Brain microvascular endothelial cell (primary cell): ENCODE measurements at regions not wholly inside any gene's neighbourhood (a gene's known extent, or its start where the extent isn't known, plus 50 kb on each side); places are given as distances from the start of the nearest gene placed in this dataset.

ENCODE experiments used
- DNase-seq: peaks from one replicate; pipeline ENCODE4 v3.0.0-alpha.2; 2020
- H3K27ac ChIP-seq: fragments of 250-450 bp; sonication (Bioruptor Pico); 2 replicates; pipeline ENCODE4 v1.5.1; 2020; ENCODE audit warnings: mild to moderate bottlenecking, moderate library complexity
- H3K27me3 ChIP-seq: fragments of 250-450 bp; sonication (Bioruptor Pico); replicated peaks from 2 replicates; pipeline ENCODE4 v1.5.1; 2020; ENCODE audit warnings: mild to moderate bottlenecking
- H3K36me3 ChIP-seq: fragments of 250-450 bp; sonication (Bioruptor Pico); replicated peaks from 2 replicates; pipeline ENCODE4 v1.5.1; 2020; ENCODE audit warnings: mild to moderate bottlenecking
- H3K4me3 ChIP-seq: 2 replicates; pipeline ENCODE4 v1.5.1; 2011; ENCODE audit warnings: low read depth, mild to moderate bottlenecking, control low read depth, low read length, moderate library complexity
- in situ Hi-C: cut with HindIII; loops from 2 replicates; pipeline ENCODE4 v1.10.0; 2017; ENCODE audit warnings: low sequenced_read_pairs, low pct_ligation_motif_present
- TF ChIP-seq, protein P1 (sequence below): IDR thresholded peaks from 2 replicates; pipeline ENCODE4 v1.5.1; 2011; ENCODE audit warnings: low read depth, mild to moderate bottlenecking, moderate library complexity, low read length, control low read depth, inconsistent platforms; ENCODE audit errors: missing control alignments

DNA sequence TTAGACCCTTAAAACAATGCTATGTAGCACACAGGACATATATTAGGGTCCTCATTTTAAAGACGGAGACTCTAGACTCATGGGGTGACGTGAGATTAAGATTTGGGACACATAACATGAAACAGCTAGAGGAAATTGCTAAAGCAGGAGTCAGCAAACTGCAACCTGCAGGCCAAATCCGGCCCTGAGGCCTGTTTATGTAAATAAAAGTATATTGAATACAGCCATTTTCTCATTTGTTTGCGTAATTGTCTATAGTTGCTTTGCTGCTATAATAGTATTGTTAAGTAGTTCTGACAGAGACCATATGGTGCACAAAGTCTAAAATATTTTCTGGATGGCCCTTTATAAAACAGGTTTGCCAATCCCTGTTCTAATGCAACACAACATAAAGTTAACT lies 115.5 kb downstream of the TMCO5A start:
- in situ Hi-C loops: no loop called here

DNA sequence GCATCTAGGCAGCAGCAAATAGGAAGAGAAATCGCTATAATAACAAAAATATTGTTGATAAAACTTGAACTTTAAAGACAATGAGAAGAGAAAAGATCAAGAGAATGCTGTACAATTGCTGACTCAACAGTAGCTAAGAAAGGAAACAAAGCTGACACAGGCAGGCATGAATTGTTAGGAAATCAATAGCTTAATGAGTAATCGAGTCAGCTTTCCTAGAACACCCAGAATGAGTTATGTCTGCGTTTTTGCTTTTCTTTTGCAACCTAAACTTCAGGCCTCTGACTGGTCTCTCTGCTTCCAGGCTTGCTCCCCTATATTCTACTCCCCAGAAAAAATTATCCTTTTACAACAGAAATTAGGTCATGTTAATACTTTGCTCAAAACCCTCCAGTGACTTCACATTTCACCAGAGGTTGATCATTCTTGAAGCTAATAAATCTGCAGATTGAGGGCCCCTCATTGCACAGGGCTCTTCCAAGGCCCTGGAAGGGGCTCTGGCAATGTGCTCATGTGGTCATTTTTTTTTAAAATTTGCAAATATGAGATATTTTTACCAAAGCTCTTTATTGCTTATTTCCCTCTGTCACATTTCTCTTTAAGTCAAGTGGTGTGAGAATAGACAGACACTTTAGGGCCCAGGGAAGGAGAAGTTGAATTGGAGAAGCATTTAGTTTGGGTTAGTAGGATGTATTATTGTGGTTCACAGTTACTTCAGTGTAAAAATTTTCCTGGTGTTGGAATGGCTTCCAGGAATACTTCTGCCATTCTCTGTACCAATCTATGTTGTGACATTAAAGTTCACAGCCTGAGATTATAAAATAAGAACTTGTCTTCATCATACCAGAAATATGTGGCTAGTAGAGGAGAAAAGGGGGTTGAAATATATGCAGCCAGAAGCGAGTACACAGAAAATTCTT lies 116.3 kb downstream of the TMCO5A start:
- in situ Hi-C loops: no loop called here
- DNase-seq: no peak
- TF ChIP-seq, protein P1, sequence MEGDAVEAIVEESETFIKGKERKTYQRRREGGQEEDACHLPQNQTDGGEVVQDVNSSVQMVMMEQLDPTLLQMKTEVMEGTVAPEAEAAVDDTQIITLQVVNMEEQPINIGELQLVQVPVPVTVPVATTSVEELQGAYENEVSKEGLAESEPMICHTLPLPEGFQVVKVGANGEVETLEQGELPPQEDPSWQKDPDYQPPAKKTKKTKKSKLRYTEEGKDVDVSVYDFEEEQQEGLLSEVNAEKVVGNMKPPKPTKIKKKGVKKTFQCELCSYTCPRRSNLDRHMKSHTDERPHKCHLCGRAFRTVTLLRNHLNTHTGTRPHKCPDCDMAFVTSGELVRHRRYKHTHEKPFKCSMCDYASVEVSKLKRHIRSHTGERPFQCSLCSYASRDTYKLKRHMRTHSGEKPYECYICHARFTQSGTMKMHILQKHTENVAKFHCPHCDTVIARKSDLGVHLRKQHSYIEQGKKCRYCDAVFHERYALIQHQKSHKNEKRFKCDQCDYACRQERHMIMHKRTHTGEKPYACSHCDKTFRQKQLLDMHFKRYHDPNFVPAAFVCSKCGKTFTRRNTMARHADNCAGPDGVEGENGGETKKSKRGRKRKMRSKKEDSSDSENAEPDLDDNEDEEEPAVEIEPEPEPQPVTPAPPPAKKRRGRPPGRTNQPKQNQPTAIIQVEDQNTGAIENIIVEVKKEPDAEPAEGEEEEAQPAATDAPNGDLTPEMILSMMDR: no peak

More for the DNA sequence above, 115.5 kb downstream of the TMCO5A start:
- H3K36me3 ChIP-seq: no peaks in the 10 kb centered on the region
- H3K27ac ChIP-seq: peak overlapping the region; percentile 54
- TF ChIP-seq, protein P1: no peak
- H3K4me3 ChIP-seq: no peak overlapping the region
- no peak for DNase-seq
- H3K27me3 ChIP-seq: no peaks in the 10 kb centered on the region

DNA sequence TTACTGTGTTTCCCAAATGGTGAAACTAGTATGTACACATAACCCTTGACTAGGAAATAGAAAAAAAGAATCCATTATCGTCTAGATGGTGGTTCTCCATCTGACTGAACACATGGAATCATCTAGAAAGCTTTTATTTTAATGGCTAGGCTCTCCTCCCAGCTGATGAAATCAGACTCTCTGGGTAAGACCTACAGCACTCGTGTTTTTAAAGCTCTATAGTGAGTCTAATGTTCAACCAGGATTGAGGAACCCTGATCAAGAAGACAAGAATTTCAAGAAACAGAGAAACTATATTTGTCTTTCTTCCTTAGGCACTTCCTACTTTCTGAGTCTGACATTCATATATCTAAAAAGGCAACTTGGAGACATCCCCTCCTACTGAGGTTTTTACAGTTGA lies 118.8 kb downstream of the TMCO5A start:
- no peak for DNase-seq
- in situ Hi-C loops: no loop called here
- Histone ChIP-seq H3K27ac (no peak overlapping the region), H3K4me3 (no peak overlapping the region), H3K27me3 (no peaks in the 10 kb centered on the region), H3K36me3 (no peaks in the 10 kb centered on the region)
- TF ChIP-seq, protein P1: no peak

More for the DNA sequence above, 116.3 kb downstream of the TMCO5A start:
- H3K36me3 ChIP-seq: no peaks in the 10 kb centered on the region
- H3K4me3 ChIP-seq: no peak overlapping the region
- H3K27me3 ChIP-seq: no peaks in the 10 kb centered on the region
- H3K27ac ChIP-seq: peak overlapping the region; percentile 54

DNA sequence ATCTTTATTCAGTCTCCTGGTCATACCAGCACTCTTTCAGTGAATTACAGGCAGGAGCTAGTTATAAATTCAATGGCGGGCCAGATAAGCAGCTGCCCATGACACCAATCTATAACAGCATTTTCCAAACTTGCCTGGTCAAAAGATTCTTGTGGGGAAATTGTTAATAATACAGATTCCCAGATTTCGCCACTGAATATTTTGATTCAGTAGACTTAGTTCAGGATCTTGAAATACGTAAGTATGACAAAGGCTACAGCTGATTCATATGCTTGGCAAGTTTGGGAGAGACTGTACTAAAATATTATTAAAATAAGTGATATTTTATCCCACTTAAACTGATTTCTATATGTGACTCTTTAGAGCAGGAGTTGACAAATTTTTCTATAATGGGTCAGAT lies 119.3 kb downstream of the TMCO5A start:
- no peak for DNase-seq
- TF ChIP-seq, protein P1: no peak
- Histone ChIP-seq H3K36me3 (no peaks in the 10 kb centered on the region), H3K27ac (no peak overlapping the region), H3K4me3 (no peak overlapping the region), H3K27me3 (no peaks in the 10 kb centered on the region)
- in situ Hi-C loops: no loop called here

DNA sequence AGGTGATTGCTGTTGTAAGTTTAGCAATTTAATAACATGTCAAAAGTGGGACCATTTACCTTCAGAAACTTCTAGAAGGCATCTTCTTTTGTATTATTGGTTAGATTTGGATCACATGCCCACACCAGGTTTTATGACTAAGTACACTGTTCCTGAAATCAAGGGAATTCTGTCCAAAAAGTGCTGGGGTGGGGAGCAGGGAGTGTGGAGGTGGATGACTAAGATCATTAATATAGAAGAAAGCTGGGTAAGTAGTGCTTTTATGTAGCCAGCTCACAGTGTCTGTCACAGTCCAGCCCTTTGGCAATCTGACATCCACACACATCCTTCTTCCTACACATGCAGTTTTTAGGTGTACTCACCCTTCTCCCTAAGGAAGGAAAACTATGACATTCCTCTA lies 120.0 kb downstream of the TMCO5A start:
- TF ChIP-seq, protein P1: no peak
- no peaks in the 10 kb centered on the region for H3K36me3 ChIP-seq
- no peaks in the 10 kb centered on the region for H3K27me3 ChIP-seq
- H3K4me3 ChIP-seq: no peak overlapping the region
- H3K27ac ChIP-seq: no peak overlapping the region
- in situ Hi-C loops: no loop called here
- DNase-seq: no peak
